Activated T-cell treated with anti-CD3 and anti-CD28 coated beads, Interleukin-2, amount 50 U/mL, for 72 hours (primary cell): ENCODE measurements at regions not wholly inside any gene's neighbourhood (a gene's known extent, or its start where the extent isn't known, plus 50 kb on each side); places are given as distances from the start of the nearest gene placed in this dataset.
"Not testable (repeated sequence)": the region's sequence is repeated elsewhere in the genome, so short reads cannot be mapped to it uniquely, and the experiment has no call there.

Source experiments
- ATAC-seq, 2 donors: fragments of 150-1000 bp; cut with Tn5 transposase; replicated peaks in 1 of 2; 2 replicates each; pipeline ENCODE4 v1.10.0; 2021; ENCODE audit warnings: moderate library complexity in 2 of 2, mild to moderate bottlenecking in 1 of 2
- DNase-seq, 2 donors: peaks; one replicate each; pipeline ENCODE4 v3.0.0; 2021 to 2022; ENCODE audit warnings: mixed read lengths in 1 of 2
- H3K27ac Mint-ChIP-seq: one replicate; pipeline ENCODE4 v1.8.0; 2022; ENCODE audit warnings: mild to moderate bottlenecking, moderate library complexity, mixed read lengths
- H3K27me3 Mint-ChIP-seq: one replicate; pipeline ENCODE4 v1.8.0; 2022; ENCODE audit warnings: low read depth, mixed read lengths
- H3K36me3 Mint-ChIP-seq, 2 donors: one replicate each; pipeline ENCODE4 v1.8.0; 2022; ENCODE audit warnings: mixed read lengths in 2 of 2, mild to moderate bottlenecking in 1 of 2; ENCODE audit not compliant: insufficient read depth in 2 of 2
- H3K4me1 Mint-ChIP-seq: one replicate; pipeline ENCODE4 v1.8.0; 2022; ENCODE audit warnings: low read depth, mixed read lengths
- H3K4me3 Mint-ChIP-seq, 2 donors: one replicate each; pipeline ENCODE4 v1.8.0; 2022; ENCODE audit warnings: mild to moderate bottlenecking in 2 of 2, mixed read lengths in 2 of 2, moderate library complexity in 2 of 2
- H3K9me3 Mint-ChIP-seq, 2 donors: one replicate each; pipeline ENCODE4 v1.8.0; 2022; ENCODE audit warnings: mixed read lengths in 2 of 2

DNA sequence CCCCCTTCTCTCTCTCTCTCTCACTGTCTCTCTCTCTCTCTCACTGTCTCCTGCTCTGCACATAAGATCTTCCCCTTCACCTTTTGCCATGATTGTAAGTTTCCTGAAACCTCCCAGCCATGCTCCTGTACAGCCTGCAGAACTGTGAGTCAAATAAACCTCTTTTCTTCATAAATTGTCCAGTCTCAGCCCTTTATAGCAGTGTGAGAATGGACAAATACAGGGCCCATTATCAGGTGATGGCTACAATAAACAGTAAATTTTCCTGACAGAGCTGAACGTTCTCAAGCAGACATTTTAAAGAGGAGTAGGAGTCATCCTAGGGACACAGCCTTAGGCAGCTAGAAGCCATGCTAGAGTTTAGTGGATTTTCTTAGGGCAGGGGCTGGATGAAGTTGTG lies 1679.7 kb upstream of the B3GALT2 start:
- Mint-ChIP-seq H3K36me3 (no peaks in the 10 kb centered on the region), H3K9me3 (peaks cover 0 to 3% of the 10 kb centered on the region in 2 donors), H3K4me3 (no peak overlapping the region), H3K4me1 (no peaks in the 10 kb centered on the region), H3K27me3 (no peaks in the 10 kb centered on the region), H3K27ac (no peak overlapping the region)
- DNase-seq = no peak
- no peak for ATAC-seq

DNA sequence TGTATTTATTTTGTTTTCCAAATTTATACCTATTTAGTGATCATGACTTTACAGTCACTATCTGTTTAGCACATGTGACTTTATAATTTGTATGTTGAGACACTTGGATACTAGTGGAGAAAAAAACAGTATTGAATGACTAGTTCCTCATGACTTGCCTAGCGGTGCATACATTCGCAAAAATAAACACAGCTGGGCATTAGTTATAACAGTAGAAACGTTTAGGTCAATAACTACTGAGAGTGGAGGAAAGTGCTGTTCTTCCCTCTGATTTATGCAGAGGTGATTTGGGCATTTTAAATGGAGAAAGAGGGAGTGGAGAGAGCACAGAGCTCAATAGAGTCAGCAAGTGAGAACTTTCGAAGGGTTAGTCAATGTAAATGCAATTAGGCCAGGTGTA lies 1679.0 kb upstream of the B3GALT2 start:
- no peak overlapping the region for H3K4me3 Mint-ChIP-seq
- no peak for DNase-seq
- no peaks in the 10 kb centered on the region for H3K36me3 Mint-ChIP-seq
- no peaks in the 10 kb centered on the region for H3K27me3 Mint-ChIP-seq
- ATAC-seq = no peak
- no peaks in the 10 kb centered on the region for H3K4me1 Mint-ChIP-seq
- no peak overlapping the region for H3K27ac Mint-ChIP-seq
- peaks cover 0 to 3% of the 10 kb centered on the region in 2 donors for H3K9me3 Mint-ChIP-seq

DNA sequence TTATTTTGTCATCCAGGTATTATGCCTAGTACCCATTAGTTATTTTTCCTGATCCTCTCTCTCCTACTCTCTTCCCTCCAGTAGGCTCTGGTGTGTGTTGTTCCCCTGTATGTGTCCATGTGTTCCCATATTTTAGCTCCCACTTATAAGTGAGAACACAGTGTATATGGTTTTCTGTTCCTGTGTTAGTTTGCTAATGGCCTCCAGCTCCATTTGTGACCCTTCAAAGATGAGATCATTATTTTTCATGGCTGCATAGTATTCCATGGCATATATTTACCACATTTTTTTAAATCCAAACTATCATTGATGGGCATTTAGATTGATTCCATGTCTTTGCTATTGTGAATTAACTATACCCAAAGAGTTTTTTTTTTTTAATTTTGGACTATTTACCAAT lies 1675.7 kb upstream of the B3GALT2 start:
- H3K27me3 Mint-ChIP-seq = no peaks in the 10 kb centered on the region
- H3K4me3 Mint-ChIP-seq = no peak overlapping the region
- H3K27ac Mint-ChIP-seq = no peak overlapping the region
- peaks cover 0 to 6% of the 10 kb centered on the region in 2 donors for H3K9me3 Mint-ChIP-seq
- no peaks in the 10 kb centered on the region for H3K36me3 Mint-ChIP-seq
- DNase-seq (no peak), ATAC-seq (no peak)
- no peaks in the 10 kb centered on the region for H3K4me1 Mint-ChIP-seq

DNA sequence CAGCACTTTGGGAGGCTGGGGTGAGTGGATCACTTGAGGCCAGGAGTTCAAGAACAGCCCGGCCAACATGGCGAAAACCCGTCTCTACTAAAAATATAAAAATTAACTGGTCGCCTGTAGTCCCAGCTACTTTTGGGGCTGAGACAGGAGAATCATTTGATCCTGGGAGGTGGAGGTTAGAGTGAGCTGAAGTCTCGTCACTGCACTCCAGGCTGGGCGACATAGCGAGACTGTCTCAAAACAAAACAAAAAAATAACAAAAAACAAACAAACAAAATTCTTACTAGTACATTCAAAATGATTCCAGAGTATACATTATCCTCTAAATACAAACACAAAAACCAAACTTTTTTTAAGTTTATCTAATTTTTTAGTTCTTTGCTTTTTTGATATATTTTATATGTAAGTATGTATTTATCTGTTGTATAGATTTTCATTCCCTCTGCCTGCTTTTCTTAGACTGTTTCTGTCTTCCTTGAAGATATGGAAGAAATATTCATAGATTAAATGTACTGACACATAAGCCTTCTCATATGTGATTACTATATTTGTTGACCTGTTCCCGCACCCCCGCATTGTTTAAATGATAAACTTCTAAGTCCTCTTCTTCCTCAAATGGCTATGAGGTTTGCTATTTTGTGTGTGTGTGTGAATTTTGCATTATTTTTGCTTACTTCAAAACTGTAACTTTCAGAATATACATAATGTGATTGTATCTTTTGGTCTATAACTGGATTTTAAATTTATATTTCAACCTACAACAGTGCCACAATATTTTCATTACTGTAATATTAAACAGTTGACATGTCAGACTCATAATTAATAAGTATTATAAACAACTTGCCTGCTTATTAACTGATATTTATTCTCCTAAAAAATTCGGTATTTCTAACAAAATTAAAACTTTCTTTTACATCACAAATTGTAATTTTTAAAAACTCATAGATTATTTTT lies 1674.1 kb upstream of the B3GALT2 start:
- H3K9me3 Mint-ChIP-seq = peaks cover 0 to 6% of the 10 kb centered on the region in 2 donors
- no peak for ATAC-seq

DNA sequence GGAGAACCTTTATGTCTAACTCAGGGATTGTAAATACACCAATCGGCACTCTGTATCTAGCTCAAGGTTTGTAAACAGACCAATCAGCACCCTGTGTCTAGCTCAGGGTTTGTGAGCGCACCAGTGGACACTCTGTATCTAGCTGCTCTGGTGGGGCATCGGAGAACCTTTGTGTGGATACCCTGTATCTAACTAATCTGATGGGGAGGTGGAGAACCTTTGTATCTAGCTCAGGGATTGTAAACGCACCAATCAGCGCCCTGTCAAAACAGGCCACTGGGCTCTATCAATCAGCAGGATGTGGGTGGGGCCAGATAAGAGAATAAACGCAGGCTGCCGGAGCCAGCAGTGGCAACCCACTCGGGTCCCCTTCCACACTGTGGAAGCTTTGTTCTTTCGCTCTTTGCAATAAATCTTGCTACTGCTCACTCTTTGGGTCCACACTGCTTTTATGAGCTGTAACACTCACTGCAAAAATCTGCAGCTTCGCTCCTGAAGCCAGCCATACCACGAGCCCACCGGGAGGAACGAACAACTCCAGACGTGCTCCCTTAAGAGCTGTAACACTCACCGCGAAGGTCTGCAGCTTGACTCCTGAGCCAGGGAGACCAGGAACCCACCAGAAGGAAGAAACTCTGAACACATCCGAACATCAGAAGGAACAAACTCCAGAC lies 1673.2 kb upstream of the B3GALT2 start:
- ATAC-seq, H3K27me3 Mint-ChIP-seq, H3K4me3 Mint-ChIP-seq, H3K4me1 Mint-ChIP-seq, H3K9me3 Mint-ChIP-seq, DNase-seq, H3K27ac Mint-ChIP-seq, H3K36me3 Mint-ChIP-seq: not testable (repeated sequence)

More for the DNA sequence above, 1674.1 kb upstream of the B3GALT2 start:
- Mint-ChIP-seq H3K4me3 (no peak overlapping the region), H3K36me3 (no peaks in the 10 kb centered on the region), H3K27ac (no peak overlapping the region), H3K27me3 (no peaks in the 10 kb centered on the region), H3K4me1 (no peaks in the 10 kb centered on the region)
- DNase-seq = no peak

DNA sequence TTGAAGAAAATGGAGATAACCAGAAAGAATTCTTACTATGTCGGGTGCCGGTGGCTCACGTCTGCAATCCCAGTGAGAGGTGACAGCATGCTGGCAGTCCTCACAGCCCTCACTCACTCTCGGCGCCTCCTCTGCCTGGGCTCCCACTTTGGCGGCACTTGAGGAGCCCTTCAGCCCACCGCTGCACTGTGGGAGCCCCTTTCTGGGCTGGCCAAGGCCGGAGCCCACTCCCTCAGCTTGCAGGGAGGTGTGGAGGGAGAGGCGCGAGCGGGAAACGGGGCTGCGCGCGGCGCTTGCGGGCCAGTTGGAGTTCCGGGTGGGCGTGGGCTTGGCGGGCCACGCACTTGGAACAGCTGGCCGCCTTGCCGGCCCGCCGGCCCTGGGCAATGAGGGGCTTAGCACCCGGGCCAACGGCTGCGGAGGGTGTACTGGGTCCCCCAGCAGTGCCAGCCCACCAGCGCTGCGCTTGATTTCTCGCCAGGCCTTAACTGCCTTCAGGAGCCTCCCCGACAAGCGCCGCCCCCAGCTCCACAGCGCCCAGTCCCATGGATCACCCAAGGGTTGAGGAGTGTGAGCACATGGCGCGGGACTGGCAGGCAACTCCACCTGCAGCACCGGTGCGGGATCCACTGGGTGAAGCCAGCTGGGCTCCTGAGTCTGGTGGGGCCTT lies 1672.5 kb upstream of the B3GALT2 start:
- not testable (repeated sequence) for H3K4me3 Mint-ChIP-seq, H3K9me3 Mint-ChIP-seq, H3K27me3 Mint-ChIP-seq, ATAC-seq, H3K4me1 Mint-ChIP-seq, H3K27ac Mint-ChIP-seq, H3K36me3 Mint-ChIP-seq, DNase-seq

DNA sequence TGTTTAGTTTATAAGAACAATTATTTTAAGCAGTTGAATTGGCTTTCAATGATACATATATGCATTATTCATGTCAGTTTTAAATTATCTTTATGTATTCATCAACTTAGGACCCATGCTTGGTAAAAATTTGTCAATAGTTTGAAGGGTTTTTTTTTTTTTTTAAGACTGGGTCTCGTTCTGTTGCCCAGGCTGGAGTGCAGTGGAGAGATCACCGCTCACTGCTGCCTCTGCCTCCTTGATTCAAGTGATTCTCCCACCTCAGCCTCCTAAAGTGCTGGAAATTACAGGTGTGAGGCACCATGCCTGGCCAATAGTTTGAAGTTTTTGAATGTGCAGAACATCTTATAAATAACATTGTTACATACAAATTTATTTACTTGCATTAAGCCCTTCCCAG lies 1671.0 kb upstream of the B3GALT2 start:
- Mint-ChIP-seq H3K36me3 (no peaks in the 10 kb centered on the region), H3K9me3 (peaks cover 0 to 6% of the 10 kb centered on the region in 2 donors), H3K4me3 (no peak overlapping the region), H3K4me1 (no peaks in the 10 kb centered on the region), H3K27me3 (no peaks in the 10 kb centered on the region), H3K27ac (no peak overlapping the region)
- no peak for ATAC-seq
- no peak for DNase-seq

DNA sequence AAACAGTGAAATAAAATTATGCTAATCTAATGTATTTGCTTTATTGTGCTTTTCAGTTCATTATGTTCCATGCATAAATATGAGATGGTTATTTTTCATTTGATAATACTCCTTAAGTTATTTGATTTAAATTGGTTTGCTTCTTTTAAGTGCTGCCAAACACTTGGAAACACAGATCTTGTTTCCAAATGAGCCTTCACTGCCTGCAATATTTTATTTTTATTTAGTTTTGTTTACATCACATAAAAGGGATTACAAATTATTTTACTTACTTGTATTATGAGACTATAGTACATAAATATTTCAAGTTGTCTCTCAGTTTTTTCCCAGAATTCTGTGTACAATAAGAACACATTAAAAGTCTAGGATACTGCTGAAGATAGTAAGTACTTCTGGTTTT lies 1662.4 kb upstream of the B3GALT2 start:
- Mint-ChIP-seq H3K27me3 (no peaks in the 10 kb centered on the region), H3K9me3 (no peaks in the 10 kb centered on the region), H3K4me1 (no peaks in the 10 kb centered on the region), H3K36me3 (no peaks in the 10 kb centered on the region), H3K27ac (no peak overlapping the region), H3K4me3 (no peak overlapping the region)
- ATAC-seq (no peak), DNase-seq (no peak)

DNA sequence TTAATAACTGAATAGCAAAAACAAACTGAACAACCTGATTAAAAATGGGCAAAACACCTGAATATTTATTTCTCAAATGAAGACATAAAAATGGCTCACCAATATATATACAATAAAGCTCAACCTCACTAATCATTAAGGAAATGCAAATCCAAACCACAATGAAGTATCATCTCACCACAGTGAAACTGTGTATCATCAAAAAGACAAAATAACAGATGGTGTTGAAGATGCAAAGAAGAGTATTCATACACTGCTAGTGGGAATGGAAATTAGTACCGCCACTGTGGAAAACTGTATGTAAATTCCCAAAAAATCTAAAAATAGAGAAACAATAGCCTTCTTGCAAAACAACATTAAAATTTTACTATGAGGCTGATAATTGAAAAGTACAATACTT lies 1660.1 kb upstream of the B3GALT2 start:
- no peak overlapping the region for H3K27ac Mint-ChIP-seq
- DNase-seq (no peak), ATAC-seq (no peak)
- no peaks in the 10 kb centered on the region for H3K36me3 Mint-ChIP-seq
- no peaks in the 10 kb centered on the region for H3K9me3 Mint-ChIP-seq
- no peak overlapping the region for H3K4me3 Mint-ChIP-seq
- H3K27me3 Mint-ChIP-seq = no peaks in the 10 kb centered on the region
- H3K4me1 Mint-ChIP-seq = no peaks in the 10 kb centered on the region

DNA sequence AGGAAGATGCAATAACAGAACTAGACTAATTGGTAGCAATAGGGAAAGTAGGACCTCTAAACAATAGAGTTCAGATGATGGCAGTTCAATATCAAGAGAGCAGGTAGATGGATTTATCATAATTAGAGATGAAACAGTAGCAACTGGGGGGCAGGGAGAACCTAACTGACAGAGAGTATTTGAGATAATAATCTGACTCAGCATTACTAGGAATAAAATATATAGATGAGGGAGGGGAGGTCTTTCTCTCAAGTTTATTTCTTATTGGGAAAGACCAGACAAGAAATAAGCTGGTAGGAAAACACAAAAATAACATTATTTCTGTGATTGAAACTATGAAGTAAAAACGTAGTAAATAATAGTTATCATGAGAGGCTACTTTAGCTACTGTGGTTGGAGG lies 1656.7 kb upstream of the B3GALT2 start:
- ATAC-seq (no peak), DNase-seq (no peak)
- Mint-ChIP-seq H3K4me1 (no peaks in the 10 kb centered on the region), H3K36me3 (peaks cover 0 to 2% of the 10 kb centered on the region in 2 donors), H3K4me3 (no peak overlapping the region), H3K27me3 (no peaks in the 10 kb centered on the region), H3K27ac (no peak overlapping the region), H3K9me3 (peaks cover 0 to 4% of the 10 kb centered on the region in 2 donors)

DNA sequence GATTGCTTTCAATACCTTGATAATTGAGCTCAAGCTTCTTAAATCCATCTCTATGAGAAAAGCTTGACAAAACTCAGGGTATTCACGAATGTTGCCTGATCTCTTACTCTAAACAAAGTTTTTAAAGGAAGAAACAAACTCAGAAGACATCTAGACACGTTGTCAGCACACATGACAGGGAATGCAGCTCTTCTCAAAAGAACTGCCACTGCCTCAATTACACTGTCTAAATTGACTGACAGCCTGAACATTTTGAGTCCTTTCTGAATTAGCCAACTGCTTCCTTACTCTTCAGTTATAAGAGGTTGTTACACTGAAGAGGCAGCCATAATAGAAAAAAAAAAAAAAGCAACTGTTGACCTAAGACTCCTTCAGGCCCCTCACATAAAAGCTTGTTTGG lies 1646.7 kb upstream of the B3GALT2 start:
- Mint-ChIP-seq H3K27ac (no peak overlapping the region), H3K9me3 (no peaks in the 10 kb centered on the region), H3K4me3 (no peak overlapping the region), H3K27me3 (no peaks in the 10 kb centered on the region), H3K36me3 (no peaks in the 10 kb centered on the region), H3K4me1 (no peaks in the 10 kb centered on the region)
- ATAC-seq (no peak), DNase-seq (no peak)

DNA sequence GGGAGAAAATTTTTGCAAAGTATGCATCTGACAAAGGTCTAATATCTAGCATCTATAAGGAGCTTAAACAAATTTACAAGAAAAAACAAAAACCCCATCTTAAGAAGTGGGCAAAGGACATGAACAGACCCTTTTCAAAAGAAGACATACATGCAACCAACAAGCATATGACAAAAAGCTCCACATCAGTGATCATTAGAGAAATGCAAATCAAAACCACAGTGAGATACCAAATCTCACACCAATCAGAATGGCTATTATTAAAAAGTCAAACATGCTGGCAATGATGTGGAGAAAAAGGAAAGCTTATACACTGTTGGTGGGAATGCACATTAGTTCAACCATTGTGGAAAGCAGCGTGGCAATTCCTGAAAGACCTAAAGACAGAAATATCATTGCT lies 1645.2 kb upstream of the B3GALT2 start:
- H3K36me3 Mint-ChIP-seq = not testable (repeated sequence)

DNA sequence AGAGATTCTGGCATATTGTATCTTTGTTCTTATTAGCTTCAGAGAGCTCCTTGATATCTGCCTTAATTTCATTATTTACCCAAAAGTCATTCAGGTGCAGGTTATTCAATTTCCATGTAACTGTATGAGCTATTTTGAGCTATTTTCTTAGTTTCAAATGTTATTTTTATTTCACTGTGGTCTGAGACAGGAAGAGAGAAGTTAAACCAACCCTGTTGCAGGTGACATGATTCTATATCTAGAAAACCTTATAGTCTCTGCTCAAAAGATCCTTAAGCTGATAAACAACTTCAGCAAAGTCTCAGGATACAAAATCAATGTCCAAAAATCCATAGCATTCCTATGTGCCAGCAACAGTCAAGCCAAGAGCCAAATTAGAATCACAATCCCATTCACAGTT lies 1644.0 kb upstream of the B3GALT2 start:
- no peak for ATAC-seq
- no peak for DNase-seq
- H3K4me1 Mint-ChIP-seq = no peaks in the 10 kb centered on the region
- H3K36me3 Mint-ChIP-seq = no peaks in the 10 kb centered on the region
- H3K27me3 Mint-ChIP-seq = no peaks in the 10 kb centered on the region
- no peaks in the 10 kb centered on the region for H3K9me3 Mint-ChIP-seq
- H3K4me3 Mint-ChIP-seq = no peak overlapping the region
- H3K27ac Mint-ChIP-seq = no peak overlapping the region

More for the DNA sequence above, 1645.2 kb upstream of the B3GALT2 start:
- H3K27me3 Mint-ChIP-seq, H3K27ac Mint-ChIP-seq, H3K4me3 Mint-ChIP-seq, DNase-seq, H3K4me1 Mint-ChIP-seq, H3K9me3 Mint-ChIP-seq, ATAC-seq: not testable (repeated sequence)
